ENCODE measurements at regions not wholly inside any gene's neighbourhood (a gene's known extent, or its start where the extent isn't known, plus 50 kb on each side); places are given as distances from the start of the nearest gene placed in this dataset.

DNA sequence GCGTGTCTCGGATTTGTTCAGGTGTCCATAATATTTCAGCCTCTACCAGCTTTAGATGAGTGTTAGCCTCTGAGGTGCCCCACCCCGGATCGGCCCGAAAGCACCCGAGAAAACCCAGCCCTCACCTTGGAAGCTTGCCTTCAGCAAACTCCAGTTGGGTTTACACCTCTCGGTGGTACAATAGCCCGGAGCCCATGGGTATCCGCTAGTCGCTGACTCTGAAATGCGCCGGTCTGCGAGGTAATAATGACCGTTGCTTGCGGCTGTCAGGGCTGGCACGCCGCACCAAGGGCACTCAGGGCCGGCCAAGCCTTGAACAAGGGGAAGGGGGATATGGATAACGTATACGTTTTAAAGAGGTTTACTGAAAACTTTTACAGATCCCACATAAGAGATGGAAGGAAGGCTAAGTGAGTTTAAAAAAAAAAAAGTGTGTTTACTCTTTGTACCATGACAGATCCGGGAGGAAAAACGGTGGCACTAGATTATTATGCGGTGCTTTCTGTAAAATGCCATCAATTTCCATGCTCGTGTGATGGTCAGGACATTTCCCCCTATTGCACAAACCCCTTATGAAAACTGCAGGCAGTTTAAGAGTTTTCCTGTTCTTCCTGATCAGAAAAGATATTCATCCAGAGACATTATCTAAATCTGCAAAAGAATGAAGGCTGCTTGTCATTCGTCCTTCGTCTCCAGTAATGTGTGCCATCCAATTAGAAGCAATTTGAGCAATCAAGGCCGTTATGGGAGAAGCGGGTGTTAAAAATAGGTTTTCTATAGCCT lies 124.2 kb downstream of the TMEM161B start:
- no peak for DNase-seq (ENCODE audit: low read depth in 4 of 4, low spot score in 3 of 4)

DNA sequence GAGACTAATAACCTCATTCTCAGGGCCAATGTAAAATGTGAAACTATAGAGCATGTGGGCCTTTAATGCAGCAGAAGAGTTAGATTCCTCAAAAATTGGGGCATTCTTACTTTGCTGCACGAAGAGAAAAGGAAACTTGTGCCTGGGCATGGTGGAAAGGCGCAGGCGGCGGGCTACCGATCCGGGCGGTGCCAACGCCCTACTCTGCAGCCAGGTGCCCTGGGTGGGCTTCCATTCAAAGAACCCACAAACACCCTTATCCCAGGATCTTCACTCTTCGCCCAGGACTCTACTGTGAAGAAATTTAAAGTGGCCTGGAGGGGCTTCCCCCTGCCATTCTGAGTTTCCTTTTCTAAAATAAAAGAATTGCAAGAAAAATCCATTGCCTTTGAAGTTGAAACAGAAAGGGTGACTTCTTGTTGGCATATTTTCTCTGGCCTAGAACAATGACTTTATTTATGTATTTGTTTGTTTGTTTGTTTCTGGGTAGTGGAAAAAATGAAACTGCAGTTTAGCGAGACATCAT lies 124.9 kb downstream of the TMEM161B start:
- DNase-seq (ENCODE audit: low read depth in 4 of 4, low spot score in 3 of 4) = no peak

DNA sequence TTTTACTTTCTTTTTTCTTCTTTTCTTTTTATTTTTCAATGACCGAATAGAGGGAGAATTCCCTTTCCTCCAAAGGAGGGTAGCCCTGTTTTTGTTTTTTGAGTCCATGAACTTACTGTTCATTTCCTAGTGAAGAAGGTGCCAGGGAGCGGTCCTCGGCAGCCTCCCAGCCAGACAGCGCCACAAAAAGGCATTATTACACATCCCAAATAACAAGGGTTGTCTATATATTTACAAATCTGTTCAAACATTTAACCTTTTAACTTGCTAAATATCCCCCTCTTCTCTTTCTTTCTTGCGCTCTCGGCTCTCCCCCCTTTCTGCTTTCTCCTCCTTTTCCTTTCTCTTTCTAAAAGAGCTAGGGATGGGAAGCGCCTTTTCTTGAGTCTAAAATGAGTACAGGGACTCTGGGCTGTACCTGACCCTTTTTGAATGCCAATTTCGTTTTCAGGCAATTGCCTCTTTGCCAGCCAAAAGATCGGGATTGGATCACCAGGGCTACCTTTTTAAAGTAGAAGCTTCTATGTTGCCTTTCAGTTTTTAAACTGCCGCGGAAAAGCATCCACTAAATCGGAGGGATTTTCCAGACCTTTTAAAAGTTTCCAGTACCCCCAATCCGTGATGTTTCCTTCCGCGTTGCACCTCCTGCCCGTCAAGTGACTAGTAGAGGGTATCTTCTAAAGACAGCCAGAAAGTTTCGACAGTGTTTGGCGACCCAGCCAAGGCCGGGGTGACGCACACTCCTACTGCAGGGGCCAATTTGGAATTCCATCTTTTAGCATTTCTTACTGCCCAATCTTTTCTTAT lies 125.6 kb downstream of the TMEM161B start:
- peak in 1 of 4 donors; percentile 12 for DNase-seq (ENCODE audit: low read depth in 4 of 4, low spot score in 3 of 4)

DNA sequence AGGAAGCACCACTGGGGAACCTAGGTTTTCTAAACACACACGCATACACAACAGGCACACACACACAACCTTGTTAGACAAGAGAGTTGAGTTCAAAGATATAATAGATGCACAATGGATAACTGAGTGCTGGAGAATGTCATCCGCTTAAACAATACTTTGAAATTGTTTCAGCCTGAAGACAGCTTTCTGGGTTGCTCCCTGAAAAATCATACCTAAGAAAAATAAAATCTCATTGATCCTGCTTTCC lies 126.1 kb downstream of the TMEM161B start:
- peak in 1 of 4 donors; percentile 14 for DNase-seq (ENCODE audit: low read depth in 4 of 4, low spot score in 3 of 4)

DNA sequence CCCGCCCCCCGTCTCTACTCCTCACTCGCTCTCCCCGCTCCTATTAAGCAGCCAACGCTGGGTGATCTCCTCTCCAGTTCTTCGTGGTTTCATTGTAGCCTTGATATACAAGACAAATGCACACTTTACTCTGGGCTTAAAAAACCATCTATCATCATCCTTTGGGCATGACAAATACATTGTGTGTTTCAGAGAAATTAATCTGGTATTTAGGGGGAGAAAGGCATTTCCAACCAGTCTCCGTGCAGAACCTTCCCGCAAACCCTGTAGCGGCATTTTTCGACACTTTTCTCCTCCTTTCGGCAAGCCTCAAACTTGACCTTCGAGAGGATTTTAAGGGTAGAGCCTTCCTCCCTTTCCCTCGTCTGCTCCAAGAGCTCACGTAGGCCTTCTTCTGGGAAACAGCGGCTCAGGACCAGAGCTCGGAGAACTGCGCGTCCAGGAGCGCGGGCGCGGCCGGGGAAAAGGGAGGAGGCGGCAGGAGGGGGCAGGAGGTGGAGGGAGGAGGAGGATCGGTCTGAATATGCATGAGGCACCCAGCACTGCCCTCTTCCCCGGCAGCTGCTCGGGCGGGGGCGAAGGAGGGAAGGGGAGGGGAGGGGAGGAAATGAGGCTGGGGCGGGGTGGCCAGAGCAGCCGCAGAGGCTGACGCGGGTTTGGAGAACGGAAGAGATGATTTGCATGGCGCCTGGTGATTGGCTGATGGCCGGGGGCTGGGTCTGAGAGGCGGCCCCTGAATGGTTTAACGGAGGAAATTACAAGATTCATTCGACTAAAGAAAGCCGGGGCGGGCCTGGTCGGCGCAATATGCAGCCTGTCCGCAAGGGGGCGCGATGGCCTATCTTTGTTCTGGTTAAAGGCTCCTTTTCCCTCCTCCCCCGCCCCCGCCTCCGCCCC lies 127.5 kb downstream of the TMEM161B start:
- DNase-seq (ENCODE audit: low read depth in 4 of 4, low spot score in 3 of 4) = peak; percentile 79 to 90 (median 88)

- DNase-seq (ENCODE audit: low read depth in 4 of 4, low spot score in 3 of 4) = no peak
These were observed 128.2 kb downstream of the TMEM161B start for GRCh38 chr5:88140396-88140855.

DNA sequence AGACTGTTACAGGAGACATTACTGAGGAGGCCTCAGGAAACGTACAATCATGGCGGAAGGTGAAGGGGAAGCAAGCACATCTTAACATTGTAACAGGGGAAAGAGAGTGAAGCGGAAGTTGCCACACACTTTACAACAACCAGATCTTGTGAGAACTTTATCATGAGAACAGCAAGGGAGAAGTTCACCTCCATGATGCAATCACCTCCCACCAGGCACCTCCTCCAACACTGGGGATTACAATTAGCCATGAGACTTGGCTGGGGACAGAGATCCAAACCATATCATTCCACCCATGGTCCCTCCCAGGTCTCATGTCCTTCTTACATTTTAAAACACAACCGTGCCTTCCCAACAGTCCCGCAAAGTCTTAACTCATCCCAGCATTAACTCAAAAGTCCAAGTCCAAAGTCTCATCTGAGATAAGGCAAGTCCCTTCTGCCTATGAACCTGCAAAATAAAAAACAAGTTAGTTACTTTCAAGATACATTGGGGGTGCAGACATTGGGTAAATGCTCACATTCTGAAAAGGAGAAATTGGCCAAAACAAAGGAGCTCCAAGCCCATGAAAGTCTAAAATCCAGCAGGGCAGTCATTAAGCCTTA lies 138.3 kb downstream of the TMEM161B start:
- no peak for DNase-seq (ENCODE audit: low read depth in 4 of 4, low spot score in 3 of 4)

DNA sequence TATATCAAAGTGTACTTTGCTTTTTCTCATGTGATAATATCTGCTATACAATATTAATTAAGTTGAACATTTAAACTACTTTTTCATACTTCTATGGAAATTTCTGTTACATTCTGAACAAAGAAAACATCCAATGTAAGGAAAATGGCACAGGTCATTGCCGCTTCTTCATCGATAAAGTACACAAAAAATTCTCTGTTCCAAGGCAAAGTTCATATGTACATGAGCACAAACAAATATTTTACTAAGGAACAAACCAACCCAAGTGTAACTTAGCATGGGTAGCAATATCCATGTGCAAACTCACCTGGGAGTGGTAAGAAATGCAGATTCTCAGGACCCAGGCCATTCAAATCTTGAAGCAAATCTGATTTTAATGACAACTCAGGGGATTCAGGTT lies 139.8 kb downstream of the TMEM161B start:
- DNase-seq (ENCODE audit: low read depth in 4 of 4, low spot score in 3 of 4) = no peak

DNA sequence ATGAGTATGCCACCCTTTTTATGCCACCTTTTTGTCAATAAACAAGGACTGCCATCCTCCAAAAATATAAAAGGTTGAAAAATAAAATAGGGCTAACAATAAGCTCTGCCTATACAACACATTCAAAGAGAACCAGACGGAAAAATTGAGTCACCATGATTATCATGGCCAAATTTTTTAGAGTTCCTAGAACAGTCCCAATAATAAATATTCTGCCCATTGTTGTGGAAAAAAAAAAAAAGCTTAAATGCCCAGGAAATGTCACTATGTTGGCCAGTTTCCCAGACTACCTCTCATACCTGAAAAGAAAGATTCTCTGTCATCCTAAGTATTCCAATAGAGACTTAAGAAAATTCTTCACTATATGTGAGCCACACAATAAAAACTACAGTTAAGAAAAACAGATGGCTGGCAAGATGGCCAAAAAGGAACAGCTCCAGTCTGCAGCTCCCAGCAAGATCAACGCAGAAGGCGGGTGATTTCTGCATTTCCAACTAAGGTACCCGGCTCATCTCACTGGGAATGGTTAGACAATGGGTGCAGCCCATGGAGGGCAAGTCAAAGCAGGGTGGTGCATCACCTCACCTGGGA lies 149.0 kb downstream of the TMEM161B start:
- no peak for DNase-seq (ENCODE audit: low read depth in 4 of 4, low spot score in 3 of 4)

DNA sequence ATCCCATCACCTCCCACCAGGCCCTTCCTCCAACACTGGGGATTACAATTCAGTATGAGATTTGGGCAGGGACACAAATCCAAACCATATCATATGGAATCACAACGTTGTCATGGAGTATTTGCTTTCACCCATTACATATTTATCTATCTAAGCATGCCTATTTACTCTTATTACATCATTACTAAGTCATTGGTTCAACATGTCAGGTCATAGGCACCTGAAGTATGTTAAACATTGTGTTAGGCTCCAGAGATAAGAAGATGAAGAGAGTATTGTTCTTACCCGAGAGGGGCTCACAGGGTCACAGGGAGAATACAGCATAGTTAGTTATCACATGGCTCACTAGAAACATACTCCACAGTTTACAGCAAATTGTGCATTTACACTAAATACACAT lies 150.5 kb downstream of the TMEM161B start:
- DNase-seq (ENCODE audit: low read depth in 4 of 4, low spot score in 3 of 4) = no peak

GRCh38 chr5:88117546-88117945 lies 151.1 kb downstream of the TMEM161B start:
- no peak for DNase-seq (ENCODE audit: low read depth in 4 of 4, low spot score in 3 of 4)

GRCh38 chr5:88116396-88116795 lies 152.2 kb downstream of the TMEM161B start:
- DNase-seq (ENCODE audit: low read depth in 4 of 4, low spot score in 3 of 4) = no peak

DNA sequence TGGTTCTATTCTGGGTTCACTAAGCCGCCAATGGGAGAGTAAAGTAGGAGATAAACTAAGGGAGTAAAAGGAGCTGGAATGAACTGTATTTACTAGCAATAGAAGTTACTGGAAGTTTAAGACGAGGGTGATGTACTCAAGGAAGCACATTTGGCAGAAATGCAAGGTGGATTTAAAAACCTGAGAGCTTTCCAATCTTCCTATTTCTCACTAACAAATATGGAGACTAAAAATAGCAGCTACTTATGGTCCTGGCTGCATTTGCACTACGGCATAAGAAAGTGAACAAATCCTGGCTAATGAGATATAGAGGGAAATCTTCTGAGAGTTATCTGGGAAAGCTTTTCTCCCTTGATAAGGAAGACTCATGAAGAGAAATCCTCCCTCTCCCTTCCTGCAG lies 153.4 kb downstream of the TMEM161B start:
- DNase-seq (ENCODE audit: low read depth in 4 of 4, low spot score in 3 of 4) = no peak

- DNase-seq (ENCODE audit: low read depth in 4 of 4, low spot score in 3 of 4) = no peak
These were observed 155.2 kb downstream of the TMEM161B start for GRCh38 chr5:88113429-88113828.

- no peak for DNase-seq (ENCODE audit: low read depth in 4 of 4, low spot score in 3 of 4)
These were observed 158.8 kb downstream of the TMEM161B start for GRCh38 chr5:88109818-88110217.

DNA sequence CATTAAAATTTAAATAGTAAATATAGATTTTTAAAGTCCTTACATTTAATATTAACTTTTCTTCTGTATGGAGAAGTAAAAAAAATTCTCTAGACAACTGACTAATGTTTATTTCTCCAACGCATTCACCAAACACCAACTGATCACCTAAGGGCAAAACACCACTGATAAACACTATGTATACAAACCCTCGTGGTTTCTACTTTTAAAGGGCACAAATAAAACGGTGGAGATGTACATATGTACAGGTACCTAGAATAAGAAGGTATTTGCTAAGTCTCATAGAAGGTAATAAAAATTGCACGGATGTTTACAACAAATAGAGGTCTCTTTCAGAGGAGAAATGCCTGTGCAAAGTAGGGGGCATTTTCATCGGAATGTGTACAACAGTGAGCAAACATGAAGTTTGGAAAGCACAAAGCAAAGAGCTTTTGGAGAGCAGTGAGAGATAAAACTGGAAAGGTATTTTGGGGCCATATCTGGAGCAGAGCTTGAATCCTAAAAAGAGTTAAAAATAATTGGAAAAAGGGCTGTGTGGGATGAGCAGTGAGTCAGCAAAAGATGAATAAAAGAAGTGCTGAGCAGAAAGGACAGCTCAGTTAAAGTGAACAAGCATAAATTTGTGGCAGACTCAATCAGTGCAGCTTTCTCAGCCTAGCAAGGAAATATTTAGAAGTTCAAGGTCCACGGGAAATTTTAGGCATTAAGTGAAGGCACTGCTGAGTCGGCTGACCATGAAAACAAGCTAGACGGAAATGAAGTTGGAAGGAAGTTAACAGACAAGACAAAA lies 160.0 kb downstream of the TMEM161B start:
- DNase-seq (ENCODE audit: low read depth in 4 of 4, low spot score in 3 of 4) = no peak

DNA sequence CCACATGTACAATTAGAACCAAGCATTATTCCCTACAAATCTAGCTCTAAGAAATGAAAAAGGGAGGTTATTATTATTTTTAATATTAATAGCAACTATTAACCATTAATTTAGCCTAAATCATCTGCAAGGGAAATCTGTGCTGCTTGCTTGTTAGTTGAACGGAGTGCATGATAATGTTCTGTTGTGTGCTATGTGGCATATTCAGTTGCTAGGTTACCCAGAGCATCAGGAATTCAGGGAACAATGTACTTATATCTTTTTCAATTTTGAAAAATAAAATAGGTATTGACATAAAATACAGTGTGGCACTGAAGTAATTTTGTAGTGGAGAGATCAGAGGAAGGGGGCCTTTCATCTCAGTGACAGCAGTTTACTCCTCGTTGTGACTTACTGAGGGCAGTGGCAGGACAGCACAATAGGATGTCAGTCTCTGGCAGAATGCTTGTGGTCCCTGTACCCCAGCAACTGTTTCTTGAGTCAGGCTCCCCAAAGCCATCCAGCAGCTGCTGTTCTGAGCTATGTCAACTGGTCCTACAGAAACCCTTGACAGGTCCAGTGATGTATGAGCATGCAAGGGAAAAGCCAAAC lies 173.6 kb downstream of the TMEM161B start:
- no peak for DNase-seq (ENCODE audit: low read depth in 4 of 4, low spot score in 3 of 4)

DNA sequence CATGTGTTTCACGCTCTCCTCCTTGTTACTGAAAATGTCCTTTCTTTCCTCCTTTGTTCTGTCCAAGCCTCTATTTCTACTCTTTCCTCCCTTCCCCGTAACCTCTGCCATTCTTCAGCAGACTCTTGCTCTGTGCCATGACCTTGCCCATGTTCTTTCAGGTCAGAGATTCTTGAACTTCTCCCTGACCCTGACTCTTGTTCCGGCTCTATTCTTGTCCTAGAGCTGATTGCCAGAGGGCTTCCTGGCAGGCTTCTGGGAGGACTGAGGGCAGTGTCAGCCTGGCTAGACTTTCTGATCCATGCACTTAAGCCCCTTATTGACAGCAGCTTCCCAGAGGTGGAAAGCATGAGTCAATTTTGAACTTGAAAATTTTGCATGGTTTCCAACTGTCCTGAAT lies 174.2 kb downstream of the TMEM161B start:
- DNase-seq (ENCODE audit: low read depth in 4 of 4, low spot score in 3 of 4) = no peak

GRCh38 chr5:88093765-88094164 lies 174.9 kb downstream of the TMEM161B start:
- no peak for DNase-seq (ENCODE audit: low read depth in 4 of 4, low spot score in 3 of 4)

Measured in left renal pelvis (tissue), 4 donors.